GM23248 (cell line): ENCODE measurements at regions not wholly inside any gene's neighbourhood (a gene's known extent, or its start where the extent isn't known, plus 50 kb on each side); places are given as distances from the start of the nearest gene placed in this dataset.

Experiments used
- DNase-seq: peaks from one replicate; pipeline ENCODE4 v3.0.0-alpha.2; 2015
- H2AFZ ChIP-seq: fragments of 200-600 bp; sonication (generic); 2 replicates; pipeline ENCODE4 v1.6.1; 2016; ENCODE audit warnings: antibody characterized with exemption
- H3F3A ChIP-seq: fragments of 200-600 bp; sonication (generic); 2 replicates; pipeline ENCODE4 v1.6.1; 2016; ENCODE audit warnings: mild to moderate bottlenecking, antibody characterized with exemption, mixed run types; ENCODE audit not compliant: insufficient read depth
- H3K27ac ChIP-seq: fragments of 200-600 bp; sonication (generic); 2 replicates; pipeline ENCODE4 v1.5.1; 2016; ENCODE audit warnings: mild to moderate bottlenecking
- H3K27me3 ChIP-seq: fragments of 200-600 bp; sonication (generic); replicated peaks from 2 replicates; pipeline ENCODE4 v1.6.1; 2016; ENCODE audit warnings: mild to moderate bottlenecking; ENCODE audit not compliant: insufficient read depth
- H3K36me3 ChIP-seq: fragments of 200-600 bp; sonication (generic); 2 replicates; pipeline ENCODE4 v1.6.1; 2016; ENCODE audit warnings: low read depth, mild to moderate bottlenecking
- H3K4me1 ChIP-seq: fragments of 200-600 bp; sonication (generic); 2 replicates; pipeline ENCODE4 v1.6.1; 2016; ENCODE audit warnings: mild to moderate bottlenecking; ENCODE audit not compliant: insufficient read depth
- H3K4me2 ChIP-seq: fragments of 200-600 bp; sonication (generic); one replicate; pipeline ENCODE4 v1.6.1; 2016; ENCODE audit warnings: mild to moderate bottlenecking; ENCODE audit not compliant: unreplicated experiment
- H3K4me3 ChIP-seq: fragments of 200-600 bp; sonication (generic); 2 replicates; pipeline ENCODE4 v1.5.1; 2016; ENCODE audit warnings: mild to moderate bottlenecking
- H3K79me2 ChIP-seq: fragments of 200-600 bp; sonication (generic); 2 replicates; pipeline ENCODE4 v1.6.1; 2016; ENCODE audit warnings: mild to moderate bottlenecking; ENCODE audit not compliant: insufficient read depth
- H3K9ac ChIP-seq: fragments of 200-600 bp; sonication (generic); 2 replicates; pipeline ENCODE4 v1.6.1; 2016; ENCODE audit warnings: mild to moderate bottlenecking
- H3K9me2 ChIP-seq: fragments of 200-600 bp; sonication (generic); 2 replicates; pipeline ENCODE4 v1.6.1; 2016; ENCODE audit warnings: mixed run types, mild to moderate bottlenecking, moderate library complexity; ENCODE audit not compliant: insufficient read depth
- H3K9me3 ChIP-seq: fragments of 200-600 bp; sonication (generic); one replicate; pipeline ENCODE4 v1.6.1; 2017; ENCODE audit warnings: low read depth
- H4K20me1 ChIP-seq: fragments of 200-600 bp; sonication (generic); 2 replicates; pipeline ENCODE4 v1.6.0; 2016; ENCODE audit not compliant: insufficient read depth
- EZH2 ChIP-seq: fragments of 200-600 bp; sonication (generic); IDR thresholded peaks from 2 replicates; pipeline ENCODE4 v1.6.1; 2018; ENCODE audit warnings: antibody characterized with exemption, mild to moderate bottlenecking; ENCODE audit not compliant: insufficient read depth, poor library complexity, severe bottlenecking
- EZH2phosphoT487 ChIP-seq: fragments of 200-600 bp; sonication (generic); IDR thresholded peaks from 2 replicates; pipeline ENCODE4 v1.6.1; 2018; ENCODE audit warnings: antibody characterized with exemption, moderate library complexity, mild to moderate bottlenecking, low read depth; ENCODE audit not compliant: insufficient read depth
- WGBS, 2 experiments: methylation state at CpG; one replicate each; pipeline ENCODE4 v1.1.6; 2015 to 2017; ENCODE audit warnings: low lambda C conversion rate in 2 of 2, low coverage in 1 of 2; ENCODE audit errors: missing lambda C conversion rate in 2 of 2; 5-methylcytosine and 5-hydroxymethylcytosine counted together
- in situ Hi-C: fragments of 300-500 bp; cut with MboI; formaldehyde crosslinking; loops from 2 replicates; pipeline ENCODE4 v1.15.0; 2020

- Histone ChIP-seq H4K20me1 (no peaks in the 10 kb centered on the region), H3F3A (no peaks in the 10 kb centered on the region), H3K36me3 (no peaks in the 10 kb centered on the region), H3K4me2 (no peak overlapping the region), H3K27me3 (no peaks in the 10 kb centered on the region), H3K4me1 (no peaks in the 10 kb centered on the region), H3K79me2 (no peaks in the 10 kb centered on the region), H3K9me2 (no peaks in the 10 kb centered on the region), H3K4me3 (no peak overlapping the region), H3K9ac (no peak overlapping the region), H2AFZ (no peak overlapping the region), H3K9me3 (no peaks in the 10 kb centered on the region), H3K27ac (no peak overlapping the region)
- DNase-seq, result peak; percentile 29
- in situ Hi-C loops, result no loop called here
- TF ChIP-seq EZH2phosphoT487, result no peak
- no peak for TF ChIP-seq EZH2
- 1 to 2% methylated on average over 3 of the region's 3 CpGs for WGBS, 2 experiments
Measured at GRCh38 chr17:54172096-54172984, 349.6 kb downstream of the KIF2B start.

- Histone ChIP-seq H3F3A (no peaks in the 10 kb centered on the region), H3K9ac (no peak overlapping the region), H3K27me3 (no peaks in the 10 kb centered on the region), H3K79me2 (no peaks in the 10 kb centered on the region), H3K27ac (no peak overlapping the region), H2AFZ (no peak overlapping the region), H3K9me3 (no peaks in the 10 kb centered on the region), H3K4me2 (no peak overlapping the region), H3K4me3 (no peak overlapping the region), H3K9me2 (no peaks in the 10 kb centered on the region), H3K4me1 (no peaks in the 10 kb centered on the region), H3K36me3 (no peaks in the 10 kb centered on the region), H4K20me1 (no peaks in the 10 kb centered on the region)
- DNase-seq, result no peak
- TF ChIP-seq EZH2phosphoT487 (no peak), EZH2 (no peak)
- in situ Hi-C loops, result no loop called here
Measured at GRCh38 chr17:54172985-54173316, 350.2 kb downstream of the KIF2B start.

- Histone ChIP-seq H3K4me1 (no peaks in the 10 kb centered on the region), H3K36me3 (no peaks in the 10 kb centered on the region), H4K20me1 (no peaks in the 10 kb centered on the region), H3K79me2 (no peaks in the 10 kb centered on the region), H3K9me2 (no peaks in the 10 kb centered on the region), H3K9ac (no peak overlapping the region), H2AFZ (no peak overlapping the region), H3K27me3 (no peaks in the 10 kb centered on the region), H3K4me3 (no peak overlapping the region), H3K9me3 (no peaks in the 10 kb centered on the region), H3K4me2 (no peak overlapping the region), H3K27ac (no peak overlapping the region), H3F3A (no peaks in the 10 kb centered on the region)
- no peak for TF ChIP-seq EZH2
- no peak for TF ChIP-seq EZH2phosphoT487
- DNase-seq, result no peak
- in situ Hi-C loops, result no loop called here
- WGBS, 2 experiments, result 16 to 23% methylated on average over 4 of the region's 4 CpGs
Measured at GRCh38 chr17:54177606-54178308, 355.0 kb downstream of the KIF2B start.

GRCh38 chr17:54180950-54181349 is 358.2 kb downstream of the KIF2B start:
- H4K20me1 ChIP-seq, result no peaks in the 10 kb centered on the region
- in situ Hi-C loops, result no loop called here
- 2 to 5% methylated on average over 4 of the region's 4 CpGs for WGBS, 2 experiments

More at GRCh38 chr17:54180950-54181349, 358.2 kb downstream of the KIF2B start:
- no peaks in the 10 kb centered on the region for H3K4me1 ChIP-seq
- no peaks in the 10 kb centered on the region for H3K36me3 ChIP-seq
- no peak overlapping the region for H2AFZ ChIP-seq
- no peaks in the 10 kb centered on the region for H3K9me2 ChIP-seq
- H3K27ac ChIP-seq, result no peak overlapping the region
- no peaks in the 10 kb centered on the region for H3K27me3 ChIP-seq
- H3K4me3 ChIP-seq, result no peak overlapping the region
- no peak overlapping the region for H3K4me2 ChIP-seq
- no peak for TF ChIP-seq EZH2phosphoT487
- H3K9ac ChIP-seq, result no peak overlapping the region
- no peaks in the 10 kb centered on the region for H3F3A ChIP-seq
- no peaks in the 10 kb centered on the region for H3K9me3 ChIP-seq
- no peaks in the 10 kb centered on the region for H3K79me2 ChIP-seq
- DNase-seq, result no peak
